Lower leg skin (tissue), 4 donors: ENCODE measurements at regions not wholly inside any gene's neighbourhood (a gene's known extent, or its start where the extent isn't known, plus 50 kb on each side); places are given as distances from the start of the nearest gene placed in this dataset.

Experiments
- DNase-seq, 2 donors: peaks; one replicate each; pipeline ENCODE4 v3.0.0-alpha.2; 2019; ENCODE audit warnings: low spot score in 2 of 2
- H3K4me3 ChIP-seq: fragments of 200-600 bp; sonication (generic); 2 replicates; pipeline ENCODE4 v1.5.1; 2017; ENCODE audit warnings: mild to moderate bottlenecking, low read depth; ENCODE audit not compliant: poor library complexity, severe bottlenecking
- POLR2A ChIP-seq, 2 donors: fragments of 450-650 bp; IDR thresholded peaks; one replicate each; pipeline ENCODE4 v1.6.1; 2016 to 2017; ENCODE audit warnings: antibody characterized with exemption in 2 of 2, mild to moderate bottlenecking in 1 of 2, moderate library complexity in 1 of 2
- WGBS, 2 donors: methylation state at CpG; one replicate each; pipeline ENCODE4 v1.1.5; 2018; 5-methylcytosine and 5-hydroxymethylcytosine counted together
- intact Hi-C: fragments of 100-400 bp; cut with DNase I; formaldehyde crosslinking; loops from one replicate; pipeline ENCODE4 v1.15.0; 2023; ENCODE audit warnings: low total_unique reads
- TF ChIP-seq, protein P1 (sequence below), 3 donors: fragments of 450-650 bp; IDR thresholded peaks; one replicate each; pipeline ENCODE4 v1.5.1; 2016; ENCODE audit warnings: antibody characterized with exemption in 3 of 3, mild to moderate bottlenecking in 3 of 3, moderate library complexity in 2 of 3

DNA sequence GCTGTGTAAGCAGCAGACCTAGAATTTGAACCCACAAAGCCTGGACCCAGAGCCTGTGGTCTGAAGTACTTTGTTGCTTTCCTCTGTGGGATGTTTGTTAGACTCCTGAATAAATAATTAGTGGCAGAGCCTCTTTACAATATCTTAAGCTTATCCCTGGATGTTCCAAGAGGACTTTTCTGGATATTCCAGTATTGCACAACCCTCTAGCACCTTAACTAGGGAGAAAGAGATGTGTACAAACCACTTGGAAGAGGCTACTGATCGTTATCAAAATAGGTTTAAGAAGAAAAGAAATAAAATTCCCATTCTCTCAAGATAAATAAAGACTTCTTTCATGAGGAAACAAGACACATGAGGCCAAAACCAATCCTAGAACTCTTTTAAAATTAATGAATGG, 632.4 kb downstream of the CDH11 start:
- no peak overlapping the region for H3K4me3 ChIP-seq
- WGBS, 2 donors = 27 to 44% methylated on average over 1 of the region's 1 CpG
- no peak for TF ChIP-seq POLR2A (IDR thresholded peaks at IDR 0.05)
- TF ChIP-seq, protein P1, sequence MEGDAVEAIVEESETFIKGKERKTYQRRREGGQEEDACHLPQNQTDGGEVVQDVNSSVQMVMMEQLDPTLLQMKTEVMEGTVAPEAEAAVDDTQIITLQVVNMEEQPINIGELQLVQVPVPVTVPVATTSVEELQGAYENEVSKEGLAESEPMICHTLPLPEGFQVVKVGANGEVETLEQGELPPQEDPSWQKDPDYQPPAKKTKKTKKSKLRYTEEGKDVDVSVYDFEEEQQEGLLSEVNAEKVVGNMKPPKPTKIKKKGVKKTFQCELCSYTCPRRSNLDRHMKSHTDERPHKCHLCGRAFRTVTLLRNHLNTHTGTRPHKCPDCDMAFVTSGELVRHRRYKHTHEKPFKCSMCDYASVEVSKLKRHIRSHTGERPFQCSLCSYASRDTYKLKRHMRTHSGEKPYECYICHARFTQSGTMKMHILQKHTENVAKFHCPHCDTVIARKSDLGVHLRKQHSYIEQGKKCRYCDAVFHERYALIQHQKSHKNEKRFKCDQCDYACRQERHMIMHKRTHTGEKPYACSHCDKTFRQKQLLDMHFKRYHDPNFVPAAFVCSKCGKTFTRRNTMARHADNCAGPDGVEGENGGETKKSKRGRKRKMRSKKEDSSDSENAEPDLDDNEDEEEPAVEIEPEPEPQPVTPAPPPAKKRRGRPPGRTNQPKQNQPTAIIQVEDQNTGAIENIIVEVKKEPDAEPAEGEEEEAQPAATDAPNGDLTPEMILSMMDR (IDR thresholded peaks at IDR 0.05) = no peak
- intact Hi-C loops = no loop called here
- DNase-seq = no peak

- 92 to 97% methylated on average over 1 of the region's 1 CpG for WGBS, 2 donors
- TF ChIP-seq POLR2A (IDR thresholded peaks at IDR 0.05) = no peak
- TF ChIP-seq, protein P1 (IDR thresholded peaks at IDR 0.05) = no peak
- no peak overlapping the region for H3K4me3 ChIP-seq
- DNase-seq = no peak
- intact Hi-C loops = no loop called here
Observed at GRCh38 chr16:64486561-64486960, 635.3 kb downstream of the CDH11 start.

DNA sequence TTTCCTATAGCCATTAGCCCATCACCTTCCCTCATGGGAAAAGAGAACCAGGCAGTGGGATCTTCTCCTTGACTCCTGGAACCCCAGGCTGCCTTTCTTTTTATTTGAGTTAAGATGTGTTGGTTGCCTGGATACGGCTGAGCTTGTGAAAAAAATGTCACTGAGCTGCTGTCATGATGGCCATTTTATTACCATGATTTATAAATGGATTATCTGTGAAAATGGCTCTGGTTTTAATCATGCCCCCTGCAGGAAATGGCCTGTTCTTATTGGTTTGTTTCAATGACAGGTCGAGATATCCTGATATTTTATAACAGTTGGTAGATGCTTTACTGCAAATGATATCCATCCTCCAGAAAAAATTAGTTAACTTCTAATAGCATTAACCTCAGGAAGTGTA, 640.4 kb downstream of the CDH11 start:
- TF ChIP-seq, protein P1 (IDR thresholded peaks at IDR 0.05) = no peak
- no peak for TF ChIP-seq POLR2A (IDR thresholded peaks at IDR 0.05)
- intact Hi-C loops = no loop called here
- WGBS, 2 donors = 73 to 81% methylated on average over 2 of the region's 2 CpGs
- no peak for DNase-seq
- no peak overlapping the region for H3K4me3 ChIP-seq

DNA sequence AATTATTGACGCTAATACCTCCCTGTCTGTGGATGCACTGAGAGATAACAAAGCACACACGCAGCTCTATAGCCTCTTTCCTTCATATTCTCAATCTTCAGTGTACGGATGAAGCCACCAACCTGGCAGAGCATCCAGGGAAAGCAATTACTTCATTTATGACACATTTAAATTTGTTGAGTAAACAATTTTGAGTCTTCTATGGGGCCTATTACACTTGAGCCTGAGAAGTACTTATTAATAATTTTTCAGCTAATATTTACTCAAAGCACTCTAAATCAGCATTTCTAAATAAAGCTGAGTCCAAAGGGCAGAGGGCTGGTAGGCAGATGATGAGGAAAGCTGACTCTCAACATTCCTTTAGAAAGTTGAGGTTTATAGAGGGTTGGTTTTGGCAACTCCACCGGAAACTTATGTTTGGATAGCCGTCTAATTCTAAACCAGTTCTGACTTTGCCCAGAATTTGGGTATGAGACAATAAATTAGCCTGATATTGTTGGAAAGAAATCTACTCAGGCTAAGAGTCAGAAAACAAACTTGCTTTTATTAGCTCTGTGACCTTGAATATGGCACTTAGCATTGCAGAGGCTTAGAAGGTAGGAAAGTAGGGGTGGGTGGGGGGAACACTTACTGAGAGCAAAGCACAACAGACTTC, 643.5 kb downstream of the CDH11 start:
- no peak overlapping the region for H3K4me3 ChIP-seq
- TF ChIP-seq, protein P1 (IDR thresholded peaks at IDR 0.05) = no peak
- no peak for TF ChIP-seq POLR2A (IDR thresholded peaks at IDR 0.05)
- no peak for DNase-seq
- 36 to 37% methylated on average over 5 of the region's 5 CpGs for WGBS, 2 donors
- intact Hi-C loops = no loop called here

DNA sequence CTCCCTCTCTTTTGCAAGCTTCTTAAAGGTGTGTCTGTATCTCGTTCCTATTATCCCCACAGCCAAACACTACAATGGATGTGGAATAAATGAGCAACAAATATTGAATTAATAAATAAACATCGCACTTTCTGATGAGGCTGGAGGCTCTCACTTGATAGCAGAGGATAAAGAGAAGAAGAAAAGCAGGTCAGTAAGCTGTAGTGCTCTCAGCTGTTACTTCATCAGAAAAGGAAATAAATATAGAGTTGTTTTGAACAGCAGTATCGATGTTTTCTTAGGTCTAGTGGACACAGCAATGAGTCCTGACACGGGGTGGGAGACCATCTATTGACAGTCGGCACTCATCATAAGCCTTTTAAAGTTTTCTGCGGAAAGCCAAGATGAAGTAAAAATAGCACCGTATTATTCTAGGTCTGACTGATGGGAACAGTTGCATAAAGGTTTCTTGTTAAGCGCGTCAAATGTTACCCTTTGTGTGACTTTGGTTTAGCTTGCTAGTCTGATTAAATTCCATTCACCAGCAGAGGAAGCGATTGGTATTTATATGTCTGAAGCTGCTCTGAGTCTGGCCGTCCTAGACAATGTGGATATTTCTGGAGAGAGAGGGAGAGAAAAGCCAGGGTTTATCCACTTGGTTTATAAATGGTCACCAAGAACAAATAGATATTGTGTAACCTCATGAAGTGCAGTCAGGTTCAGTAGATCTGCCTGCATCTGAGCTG, 646.1 kb downstream of the CDH11 start:
- intact Hi-C loops = no loop called here
- 79 to 89% methylated on average over 11 of the region's 11 CpGs for WGBS, 2 donors
- no peak for DNase-seq
- H3K4me3 ChIP-seq = no peak overlapping the region
- no peak for TF ChIP-seq POLR2A (IDR thresholded peaks at IDR 0.05)
- TF ChIP-seq, protein P1 (IDR thresholded peaks at IDR 0.05) = no peak
